HG03196 (cell line): ENCODE measurements at regions not wholly inside any gene's neighbourhood (a gene's known extent, or its start where the extent isn't known, plus 50 kb on each side); places are given as distances from the start of the nearest gene placed in this dataset.

Experiments
- ATAC-seq: cut with Tn5 transposase; IDR thresholded peaks from one replicate; pipeline ENCODE4 v1.9.1; 2021; ENCODE audit not compliant: unreplicated experiment

DNA sequence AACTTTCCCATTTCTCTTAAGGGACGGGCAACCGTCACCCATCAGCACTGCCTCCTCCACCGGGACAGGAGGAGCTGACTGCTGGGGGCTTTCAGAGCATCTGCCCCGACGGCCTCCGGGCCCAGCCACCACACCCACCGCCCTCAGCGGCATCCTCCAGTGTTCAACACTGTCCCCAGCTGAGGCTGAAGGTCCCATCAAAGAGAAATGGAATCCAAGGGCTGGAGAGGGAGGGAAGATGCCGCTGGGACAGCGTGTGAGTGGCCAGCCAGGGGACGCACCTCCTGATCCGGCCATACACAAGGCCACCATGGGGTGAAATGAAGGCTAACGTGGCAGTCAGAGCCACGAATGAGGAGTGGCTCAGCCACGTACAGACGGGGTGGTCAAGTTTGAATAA, 153.6 kb upstream of the PPP2R2D start:
- ATAC-seq = no peak

DNA sequence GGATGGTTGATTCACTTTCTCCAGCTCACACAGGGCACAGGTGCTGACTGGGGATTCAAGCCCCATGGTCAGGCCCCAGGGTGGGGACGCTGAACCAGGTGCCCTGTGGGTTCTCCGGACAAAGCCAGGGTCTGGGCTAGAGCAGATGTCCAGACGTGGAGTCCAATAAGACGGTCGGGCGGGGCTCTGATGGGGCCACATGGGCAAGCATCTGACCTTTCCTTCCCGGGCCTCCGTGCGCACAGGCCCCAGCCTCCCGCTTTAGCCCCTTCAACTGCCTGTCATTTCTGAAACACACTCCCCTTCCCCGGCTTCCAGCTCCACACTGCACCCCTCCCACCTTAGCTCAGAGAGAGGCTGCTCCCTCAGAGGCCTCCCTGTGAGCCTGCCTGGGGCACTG, 153.0 kb upstream of the PPP2R2D start:
- no peak for ATAC-seq

- no peak for ATAC-seq
These were observed 152.6 kb upstream of the PPP2R2D start for GRCh38 chr10:131748191-131748590.

GRCh38 chr10:131748831-131749766, 151.7 kb upstream of the PPP2R2D start:
- no peak for ATAC-seq

DNA sequence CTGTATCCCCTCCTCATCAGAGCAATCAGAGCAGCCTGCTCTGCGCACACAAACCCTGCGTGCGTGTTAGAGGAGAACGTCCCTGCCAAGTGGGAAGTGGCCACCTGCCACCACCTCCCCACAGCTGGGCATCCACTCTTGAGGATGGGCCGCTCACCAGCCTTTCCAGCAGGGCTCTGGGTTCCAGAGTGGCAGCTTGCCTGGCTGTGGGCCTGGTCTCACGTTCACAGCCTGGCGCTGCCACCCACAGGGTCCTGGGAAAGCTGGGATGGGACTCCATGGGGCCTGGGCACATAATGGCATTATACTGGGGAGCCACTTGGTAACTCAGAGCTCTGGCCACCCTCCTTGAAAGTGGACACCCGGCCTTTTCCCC, 151.1 kb upstream of the PPP2R2D start:
- ATAC-seq = no peak

GRCh38 chr10:131750171-131750895, 150.5 kb upstream of the PPP2R2D start:
- no peak for ATAC-seq

- no peak for ATAC-seq
These were observed 149.6 kb upstream of the PPP2R2D start for GRCh38 chr10:131750973-131751826.

DNA sequence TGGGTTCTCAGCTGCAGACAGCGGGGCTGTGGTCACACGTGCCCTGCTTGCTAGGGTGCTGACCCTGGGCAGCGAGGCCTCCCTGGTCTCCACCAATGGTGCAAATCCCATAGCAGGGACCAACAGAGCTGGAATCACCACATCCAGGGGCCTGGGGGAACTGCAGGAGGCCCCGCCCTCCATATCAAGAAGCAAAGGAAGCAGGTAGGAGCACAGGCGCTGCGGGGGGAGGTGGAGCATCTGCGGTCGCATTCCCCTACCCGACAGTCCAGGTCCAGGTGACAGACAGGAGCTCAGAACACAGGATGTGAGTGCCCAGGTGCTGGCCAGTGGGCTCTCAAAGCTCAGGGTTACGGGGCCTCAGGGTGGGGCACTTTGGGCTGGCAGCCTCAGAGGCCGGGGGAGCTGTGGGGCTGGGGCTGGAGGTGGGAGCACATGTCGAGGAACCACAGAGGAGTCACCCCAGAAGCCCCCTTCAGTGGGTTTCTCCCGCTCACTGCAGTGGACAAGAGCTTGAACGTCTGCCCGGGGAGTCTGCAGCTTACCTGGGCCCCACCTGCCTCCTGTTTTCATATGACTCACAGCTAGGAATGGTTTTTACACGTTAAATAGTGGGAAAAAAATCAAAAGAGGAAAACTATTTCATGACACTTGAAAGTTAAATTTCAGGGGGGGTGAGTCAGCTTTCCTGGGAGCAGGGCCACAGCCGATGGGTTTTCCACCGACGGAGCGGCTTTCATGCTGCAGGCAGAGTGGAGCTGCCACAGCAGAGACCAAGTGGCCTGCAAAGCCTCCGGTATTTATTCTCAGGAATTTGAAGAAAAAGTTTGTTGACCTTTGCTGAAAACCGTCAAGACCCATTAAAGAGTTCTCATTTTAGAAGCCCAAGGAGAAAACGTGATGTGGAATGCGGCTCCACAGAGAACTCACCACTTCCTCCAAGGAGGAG, 148.7 kb upstream of the PPP2R2D start:
- no peak for ATAC-seq

- no peak for ATAC-seq
These were observed 147.5 kb upstream of the PPP2R2D start for GRCh38 chr10:131753336-131753735.

DNA sequence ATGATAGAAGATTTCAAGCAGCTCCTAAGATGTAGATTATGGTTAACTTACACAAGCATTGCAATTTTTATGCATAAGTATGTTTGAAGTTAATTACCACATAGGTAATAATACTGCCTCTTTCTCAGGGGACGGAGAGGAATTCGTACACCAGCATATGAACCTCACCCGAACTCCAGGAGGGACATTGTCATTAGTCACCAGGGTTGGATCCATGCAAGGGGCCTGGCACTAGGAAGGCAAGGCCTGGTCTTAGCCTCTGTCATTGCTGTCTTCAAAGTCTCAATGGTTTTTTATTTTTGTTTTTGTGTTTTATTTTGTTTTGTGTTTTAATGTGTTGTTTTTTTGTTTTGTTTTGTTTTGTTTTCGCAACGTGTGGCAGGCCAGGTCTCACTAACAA, 145.6 kb upstream of the PPP2R2D start:
- no peak for ATAC-seq

DNA sequence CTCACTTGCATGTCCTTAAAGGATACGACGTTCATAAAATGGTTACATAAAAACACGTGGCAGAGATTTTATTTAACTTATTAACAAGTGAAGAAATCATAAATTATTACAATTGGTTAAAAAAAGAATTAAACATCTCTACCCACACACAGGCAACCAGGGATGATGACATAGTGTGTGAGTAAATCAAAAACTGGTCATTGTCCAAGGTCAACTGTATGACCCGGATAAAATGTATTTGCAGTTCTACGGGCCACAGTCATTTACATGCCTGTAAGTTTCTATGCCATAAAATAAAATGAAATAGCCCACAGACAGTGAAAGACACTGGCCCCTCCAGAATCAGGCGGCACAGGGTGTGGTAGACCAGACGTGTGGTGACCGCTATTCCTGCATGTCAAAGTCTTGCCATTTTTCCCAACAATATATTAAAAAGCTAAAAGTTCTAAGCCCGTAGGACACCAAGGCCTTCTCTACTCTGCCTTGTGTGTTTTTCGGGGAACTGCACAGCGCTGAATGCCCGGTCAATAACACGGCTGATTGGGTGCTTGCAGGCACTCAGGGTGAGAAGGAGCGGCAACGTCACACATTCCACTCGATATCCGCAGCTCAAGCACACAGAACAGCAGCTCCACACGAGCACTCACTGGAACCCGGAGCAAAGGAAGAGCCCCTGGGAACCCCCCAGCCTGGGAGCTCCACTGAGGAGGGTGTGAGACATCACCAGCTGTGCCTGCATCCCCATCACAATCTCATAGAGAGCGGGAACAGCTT, 143.3 kb upstream of the PPP2R2D start:
- ATAC-seq = no peak

GRCh38 chr10:131758062-131758938, 142.5 kb upstream of the PPP2R2D start:
- ATAC-seq = no peak

- no peak for ATAC-seq
These were observed 141.9 kb upstream of the PPP2R2D start for GRCh38 chr10:131758939-131759301.

DNA sequence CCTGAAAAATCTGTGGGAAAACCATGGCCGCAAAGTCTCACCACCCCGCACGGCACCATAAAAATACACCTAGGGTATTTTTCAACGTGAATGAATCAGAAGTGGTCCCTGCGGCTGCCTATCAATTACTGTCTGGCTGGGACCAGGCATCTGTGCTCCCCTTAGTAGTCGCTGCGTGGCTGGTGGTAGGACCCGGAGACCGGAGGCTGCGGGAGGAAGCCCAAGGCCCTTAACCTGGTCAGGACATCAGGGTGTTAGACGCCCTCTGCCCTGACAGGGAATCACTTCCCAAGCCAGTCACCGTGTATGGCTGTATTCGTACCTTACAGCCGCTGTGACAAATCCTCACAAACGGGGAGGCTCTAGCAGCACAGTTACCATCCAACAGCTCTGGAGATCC, 141.5 kb upstream of the PPP2R2D start:
- no peak for ATAC-seq

GRCh38 chr10:131760416-131761166, 140.2 kb upstream of the PPP2R2D start:
- no peak for ATAC-seq

GRCh38 chr10:131762789-131763696, 137.8 kb upstream of the PPP2R2D start:
- no peak for ATAC-seq

GRCh38 chr10:131764929-131765328, 135.9 kb upstream of the PPP2R2D start:
- ATAC-seq = no peak
